H9 (cell line): ENCODE measurements at regions not wholly inside any gene's neighbourhood (a gene's known extent, or its start where the extent isn't known, plus 50 kb on each side); places are given as distances from the start of the nearest gene placed in this dataset.

Experiments
- DNase-seq: peaks from one replicate; pipeline ENCODE4 v3.0.0-alpha.2; 2017
- H2AFZ ChIP-seq: one replicate; pipeline ENCODE4 v1.6.1; 2013; ENCODE audit warnings: mild to moderate bottlenecking, low read length, control low read depth, moderate library complexity
- H2AK5ac ChIP-seq: 2 replicates; pipeline ENCODE4 v1.6.1; 2013; ENCODE audit warnings: low read length, control low read depth, mixed read lengths; ENCODE audit not compliant: insufficient read length
- H2BK120ac ChIP-seq: one replicate; pipeline ENCODE4 v1.6.1; 2013; ENCODE audit warnings: low read depth, mild to moderate bottlenecking, low read length, control low read depth, inconsistent platforms; ENCODE audit not compliant: poor library complexity, severe bottlenecking
- H2BK12ac ChIP-seq: 2 replicates; pipeline ENCODE4 v1.6.1; 2013; ENCODE audit warnings: low read length, control low read depth, mixed read lengths, low read depth; ENCODE audit not compliant: insufficient read length
- H2BK15ac ChIP-seq: 2 replicates; pipeline ENCODE4 v1.6.1; 2013; ENCODE audit warnings: low read depth, low read length, control low read depth
- H2BK20ac ChIP-seq: one replicate; pipeline ENCODE4 v1.6.1; 2013; ENCODE audit warnings: low read depth, mild to moderate bottlenecking, low read length, control low read depth, inconsistent platforms; ENCODE audit not compliant: poor library complexity, severe bottlenecking
- H2BK5ac ChIP-seq: 2 replicates; pipeline ENCODE4 v1.6.1; 2013; ENCODE audit warnings: low read length, control low read depth, mixed read lengths; ENCODE audit not compliant: insufficient read length
- H3K14ac ChIP-seq: 2 replicates; pipeline ENCODE4 v1.6.1; 2013; ENCODE audit warnings: low read length, control low read depth; ENCODE audit not compliant: insufficient read depth
- H3K18ac ChIP-seq: 2 replicates; pipeline ENCODE4 v1.6.1; 2013; ENCODE audit warnings: low read depth, mild to moderate bottlenecking, mixed read lengths, low read length, control low read depth; ENCODE audit not compliant: insufficient read length
- H3K23ac ChIP-seq: 2 replicates; pipeline ENCODE4 v1.6.1; 2013; ENCODE audit warnings: low read length, control low read depth, mixed read lengths, low read depth; ENCODE audit not compliant: insufficient read length
- H3K23me2 ChIP-seq: 2 replicates; pipeline ENCODE4 v1.6.1; 2013; ENCODE audit warnings: low read depth, mild to moderate bottlenecking, mixed read lengths, low read length, control low read depth; ENCODE audit not compliant: insufficient read length, poor library complexity, severe bottlenecking
- H3K27ac ChIP-seq: 2 replicates; pipeline ENCODE4 v1.5.1; 2013; ENCODE audit warnings: low read length, control low read depth, mixed read lengths, low read depth; ENCODE audit not compliant: insufficient read length
- H3K27me3 ChIP-seq: 2 replicates; pipeline ENCODE4 v1.6.1; 2013; ENCODE audit warnings: low read length, control low read depth, inconsistent platforms; ENCODE audit not compliant: insufficient read depth
- H3K4ac ChIP-seq: 2 replicates; pipeline ENCODE4 v1.6.1; 2013; ENCODE audit warnings: low read depth, mild to moderate bottlenecking, control low read depth, inconsistent platforms, low read length, moderate library complexity
- H3K4me1 ChIP-seq: 2 replicates; pipeline ENCODE4 v1.6.1; 2013; ENCODE audit warnings: low read length, control low read depth, inconsistent platforms; ENCODE audit not compliant: insufficient read depth
- H3K4me2 ChIP-seq: 2 replicates; pipeline ENCODE4 v1.6.1; 2013; ENCODE audit warnings: low read length, control low read depth, mixed read lengths; ENCODE audit not compliant: insufficient read length, insufficient read depth
- H3K56ac ChIP-seq: 2 replicates; pipeline ENCODE4 v1.6.1; 2013; ENCODE audit warnings: low read depth, mild to moderate bottlenecking, mixed read lengths, low read length, control low read depth; ENCODE audit not compliant: insufficient read length
- H3K79me1 ChIP-seq: 2 replicates; pipeline ENCODE4 v1.6.1; 2013; ENCODE audit warnings: low read depth, mild to moderate bottlenecking, moderate library complexity, low read length, control low read depth, inconsistent platforms; ENCODE audit not compliant: insufficient read depth, poor library complexity, severe bottlenecking
- H3K79me2 ChIP-seq: 2 replicates; pipeline ENCODE4 v1.6.1; 2013; ENCODE audit warnings: low read length, control low read depth, inconsistent platforms; ENCODE audit not compliant: insufficient read depth
- H3K9ac ChIP-seq: 2 replicates; pipeline ENCODE4 v1.6.1; 2013; ENCODE audit warnings: low read length, control low read depth, mixed read lengths; ENCODE audit not compliant: insufficient read length; ENCODE audit errors: extremely low read depth
- H3K9me3 ChIP-seq: one replicate; pipeline ENCODE4 v1.6.1; 2013; ENCODE audit warnings: low read depth, low read length, inconsistent platforms; ENCODE audit not compliant: control insufficient read depth
- H3T11ph ChIP-seq: one replicate; pipeline ENCODE4 v1.6.1; 2013; ENCODE audit warnings: mild to moderate bottlenecking, low read length, control low read depth, inconsistent platforms
- H4K20me1 ChIP-seq: one replicate; pipeline ENCODE4 v1.6.1; 2013; ENCODE audit not compliant: control insufficient read depth, insufficient read length, insufficient read depth
- H4K5ac ChIP-seq: 2 replicates; pipeline ENCODE4 v1.6.1; 2013; ENCODE audit warnings: low read depth, mild to moderate bottlenecking, mixed read lengths, low read length, control low read depth; ENCODE audit not compliant: insufficient read length
- H4K8ac ChIP-seq: replicated peaks from 2 replicates; pipeline ENCODE4 v1.6.1; 2013; ENCODE audit warnings: low read length, control low read depth, mixed read lengths, low read depth; ENCODE audit not compliant: insufficient read length
- H4K91ac ChIP-seq: 2 replicates; pipeline ENCODE4 v1.6.1; 2013; ENCODE audit warnings: low read depth, mild to moderate bottlenecking, moderate library complexity, mixed read lengths, low read length, control low read depth; ENCODE audit not compliant: insufficient read length
- H3K27ac Mint-ChIP-seq, 3 experiments: 2 replicates in 2 of 3; 3 replicates in 1 of 3; pipeline ENCODE4 v1.8.0; 2020 to 2021; ENCODE audit warnings: mixed read lengths in 3 of 3, mild to moderate bottlenecking in 1 of 3, moderate library complexity in 1 of 3
- H3K27me3 Mint-ChIP-seq: 2 replicates; pipeline ENCODE4 v1.8.0; 2021; ENCODE audit warnings: low read depth, mild to moderate bottlenecking, moderate library complexity, mixed read lengths
- H3K36me3 Mint-ChIP-seq, 3 experiments: 2 replicates in 2 of 3; 3 replicates in 1 of 3; pipeline ENCODE4 v1.8.0; 2020 to 2021; ENCODE audit warnings: low read depth in 3 of 3, mixed read lengths in 3 of 3; ENCODE audit not compliant: insufficient read depth in 1 of 3
- H3K4me1 Mint-ChIP-seq, 2 experiments: 2 replicates each; pipeline ENCODE4 v1.8.0; 2020; ENCODE audit warnings: mixed read lengths in 2 of 2
- H3K4me3 Mint-ChIP-seq, 2 experiments: 2 replicates in 1 of 2; 3 replicates in 1 of 2; pipeline ENCODE4 v1.8.0; 2020 to 2021; ENCODE audit warnings: mild to moderate bottlenecking in 2 of 2, mixed read lengths in 2 of 2, moderate library complexity in 1 of 2
- H3K9me3 Mint-ChIP-seq, 2 experiments: 2 replicates in 1 of 2; 3 replicates in 1 of 2; pipeline ENCODE4 v1.8.0; 2020; ENCODE audit warnings: mild to moderate bottlenecking in 2 of 2, mixed read lengths in 2 of 2, moderate library complexity in 1 of 2
- WGBS: extraction: QIAGEN DNeasy Blood & Tissue Kit; methylation state at CpG from one replicate; pipeline ENCODE4 v1.1.7; 2013; ENCODE audit warnings: missing lambda C conversion rate, low lambda C conversion rate, mixed read lengths; ENCODE audit not compliant: insufficient read length; ENCODE audit errors: extremely low coverage; 5-methylcytosine and 5-hydroxymethylcytosine counted together
- TF ChIP-seq, protein P1 (sequence below): fragments of 200-600 bp; sonication (generic); conservative IDR thresholded peaks from 3 replicates; pipeline ENCODE4 v1.8.0; 2021; ENCODE audit warnings: antibody characterized with exemption, mild to moderate bottlenecking

DNA sequence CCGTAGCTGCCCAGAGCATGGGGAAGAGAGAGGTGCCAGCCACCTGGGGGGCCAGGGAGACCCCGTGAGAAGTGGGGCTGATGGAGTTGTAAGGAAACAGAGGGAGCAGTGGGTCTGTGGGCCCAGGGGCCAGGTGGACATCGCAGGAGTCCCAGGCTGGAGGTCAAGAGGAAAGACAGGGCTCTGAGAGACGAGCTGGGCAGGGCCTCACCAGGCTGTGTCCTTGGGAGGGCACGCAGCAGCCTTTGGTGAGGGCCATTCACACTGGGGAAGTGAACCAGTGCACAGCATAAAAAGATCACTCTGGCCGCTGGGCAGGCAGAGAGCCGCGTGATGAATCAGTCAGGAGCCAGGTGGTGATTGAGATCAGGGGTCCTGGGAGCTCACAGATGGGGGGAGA lies 73.9 kb upstream of the FOXQ1 start:
- Histone ChIP-seq H2BK20ac (no peak overlapping the region), H3K56ac (no peak overlapping the region), H4K8ac (no peak overlapping the region), H3K23ac (no peak overlapping the region), H3K79me1 (no peaks in the 10 kb centered on the region), H3K4ac (no peak overlapping the region), H3K18ac (no peak overlapping the region), H4K91ac (no peak overlapping the region), H3K79me2 (no peaks in the 10 kb centered on the region), H4K5ac (no peak overlapping the region), H2BK15ac (no peak overlapping the region), H3T11ph (no peak overlapping the region), H3K9ac (no peak overlapping the region), H2AFZ (no peak overlapping the region), H3K14ac (no peak overlapping the region), H3K4me2 (no peak overlapping the region), H3K27me3 (no peaks in the 10 kb centered on the region), H3K9me3 (no peaks in the 10 kb centered on the region), H2BK12ac (no peak overlapping the region), H2BK120ac (no peak overlapping the region), H3K27ac (no peak overlapping the region), H2BK5ac (no peak overlapping the region), H2AK5ac (no peak overlapping the region), H3K23me2 (no peaks in the 10 kb centered on the region), H4K20me1 (no peaks in the 10 kb centered on the region), H3K4me1 (0 out of 2 replicates have a peak, but pooled peaks cover 2% of the 10 kb centered on the region)
- no peak for DNase-seq
- Mint-ChIP-seq H3K9me3 (no peaks in the 10 kb centered on the region), H3K27ac (no peak overlapping the region), H3K4me3 (no peak overlapping the region), H3K4me1 (peaks cover 11 to 14% of the 10 kb centered on the region in 2 experiments), H3K27me3 (peaks cover 17% of the 10 kb centered on the region; the same call in 1 of the 2 replicates), H3K36me3 (no peaks in the 10 kb centered on the region)
- TF ChIP-seq, protein P1, sequence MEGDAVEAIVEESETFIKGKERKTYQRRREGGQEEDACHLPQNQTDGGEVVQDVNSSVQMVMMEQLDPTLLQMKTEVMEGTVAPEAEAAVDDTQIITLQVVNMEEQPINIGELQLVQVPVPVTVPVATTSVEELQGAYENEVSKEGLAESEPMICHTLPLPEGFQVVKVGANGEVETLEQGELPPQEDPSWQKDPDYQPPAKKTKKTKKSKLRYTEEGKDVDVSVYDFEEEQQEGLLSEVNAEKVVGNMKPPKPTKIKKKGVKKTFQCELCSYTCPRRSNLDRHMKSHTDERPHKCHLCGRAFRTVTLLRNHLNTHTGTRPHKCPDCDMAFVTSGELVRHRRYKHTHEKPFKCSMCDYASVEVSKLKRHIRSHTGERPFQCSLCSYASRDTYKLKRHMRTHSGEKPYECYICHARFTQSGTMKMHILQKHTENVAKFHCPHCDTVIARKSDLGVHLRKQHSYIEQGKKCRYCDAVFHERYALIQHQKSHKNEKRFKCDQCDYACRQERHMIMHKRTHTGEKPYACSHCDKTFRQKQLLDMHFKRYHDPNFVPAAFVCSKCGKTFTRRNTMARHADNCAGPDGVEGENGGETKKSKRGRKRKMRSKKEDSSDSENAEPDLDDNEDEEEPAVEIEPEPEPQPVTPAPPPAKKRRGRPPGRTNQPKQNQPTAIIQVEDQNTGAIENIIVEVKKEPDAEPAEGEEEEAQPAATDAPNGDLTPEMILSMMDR, result no peak
- no CpG with 5 or more reads among the region's 8 CpGs for WGBS
